Brain microvascular endothelial cell (primary cell): ENCODE measurements at regions not wholly inside any gene's neighbourhood (a gene's known extent, or its start where the extent isn't known, plus 50 kb on each side); places are given as distances from the start of the nearest gene placed in this dataset.

Experiments used
- DNase-seq: peaks from one replicate; pipeline ENCODE4 v3.0.0-alpha.2; 2020
- H3K27ac ChIP-seq: fragments of 250-450 bp; sonication (Bioruptor Pico); 2 replicates; pipeline ENCODE4 v1.5.1; 2020; ENCODE audit warnings: mild to moderate bottlenecking, moderate library complexity
- H3K27me3 ChIP-seq: fragments of 250-450 bp; sonication (Bioruptor Pico); replicated peaks from 2 replicates; pipeline ENCODE4 v1.5.1; 2020; ENCODE audit warnings: mild to moderate bottlenecking
- H3K36me3 ChIP-seq: fragments of 250-450 bp; sonication (Bioruptor Pico); replicated peaks from 2 replicates; pipeline ENCODE4 v1.5.1; 2020; ENCODE audit warnings: mild to moderate bottlenecking
- H3K4me3 ChIP-seq: 2 replicates; pipeline ENCODE4 v1.5.1; 2011; ENCODE audit warnings: low read depth, mild to moderate bottlenecking, control low read depth, low read length, moderate library complexity
- CTCF ChIP-seq: IDR thresholded peaks from 2 replicates; pipeline ENCODE4 v1.5.1; 2011; ENCODE audit warnings: low read depth, mild to moderate bottlenecking, moderate library complexity, low read length, control low read depth, inconsistent platforms; ENCODE audit errors: missing control alignments
- in situ Hi-C: cut with HindIII; loops from 2 replicates; pipeline ENCODE4 v1.10.0; 2017; ENCODE audit warnings: low sequenced_read_pairs, low pct_ligation_motif_present

- Histone ChIP-seq H3K4me3 (no peak overlapping the region), H3K36me3 (no peaks in the 10 kb centered on the region), H3K27me3 (no peaks in the 10 kb centered on the region), H3K27ac (no peak overlapping the region)
- in situ Hi-C loops: no loop called here
- no peak for DNase-seq
- TF ChIP-seq CTCF: no peak
These were observed 2110.0 kb downstream of the TP53TG3F start for GRCh38 chr16:35569413-35569812.

GRCh38 chr16:35570946-35571345 is 2111.5 kb downstream of the TP53TG3F start:
- H3K27me3 ChIP-seq: no peaks in the 10 kb centered on the region
- no peak for TF ChIP-seq CTCF
- no peak overlapping the region for H3K27ac ChIP-seq
- H3K36me3 ChIP-seq: no peaks in the 10 kb centered on the region
- in situ Hi-C loops: no loop called here
- no peak overlapping the region for H3K4me3 ChIP-seq
- no peak for DNase-seq

- Histone ChIP-seq H3K27ac (no peak overlapping the region), H3K36me3 (no peaks in the 10 kb centered on the region), H3K27me3 (no peaks in the 10 kb centered on the region), H3K4me3 (no peak overlapping the region)
- in situ Hi-C loops: no loop called here
- no peak for DNase-seq
- no peak for TF ChIP-seq CTCF
These were observed 2112.8 kb downstream of the TP53TG3F start for GRCh38 chr16:35572186-35572585.

- in situ Hi-C loops: no loop called here
- TF ChIP-seq CTCF: no peak
- no peaks in the 10 kb centered on the region for H3K27me3 ChIP-seq
- DNase-seq: no peak
- no peaks in the 10 kb centered on the region for H3K36me3 ChIP-seq
- no peak overlapping the region for H3K4me3 ChIP-seq
- H3K27ac ChIP-seq: no peak overlapping the region
These were observed 2114.0 kb downstream of the TP53TG3F start for GRCh38 chr16:35573407-35573806.

GRCh38 chr16:35574011-35574410 is 2114.6 kb downstream of the TP53TG3F start:
- no peaks in the 10 kb centered on the region for H3K27me3 ChIP-seq
- H3K4me3 ChIP-seq: no peak overlapping the region
- no peak for TF ChIP-seq CTCF
- DNase-seq: no peak
- H3K36me3 ChIP-seq: no peaks in the 10 kb centered on the region
- no peak overlapping the region for H3K27ac ChIP-seq
- in situ Hi-C loops: no loop called here
